ENCODE measurements at regions not wholly inside any gene's neighbourhood (a gene's known extent, or its start where the extent isn't known, plus 50 kb on each side); places are given as distances from the start of the nearest gene placed in this dataset.

GRCh38 chr9:80407220-80407619, 835.5 kb downstream of the TLE4 start:
- no peak for TF ChIP-seq CTCF (IDR thresholded peaks at IDR 0.05)
- no peak for TF ChIP-seq POLR2A (IDR thresholded peaks at IDR 0.05)
